ENCODE measurements at regions not wholly inside any gene's neighbourhood (a gene's known extent, or its start where the extent isn't known, plus 50 kb on each side); places are given as distances from the start of the nearest gene placed in this dataset.

- no peaks in the 10 kb centered on the region for H3K4me1 Mint-ChIP-seq (ENCODE audit: low read depth, unreplicated experiment)
These were observed 473.0 kb upstream of the LRRTM4 start for GRCh38 chr2:77995161-77995560.

GRCh38 chr2:77999376-77999775, 477.2 kb upstream of the LRRTM4 start:
- no peaks in the 10 kb centered on the region for H3K9me3 ChIP-seq
- CTCF ChIA-PET: no interaction called here
- no peak overlapping the region for H3K4me3 Mint-ChIP-seq (ENCODE audit: unreplicated experiment)
- no peaks in the 10 kb centered on the region for H3K4me1 Mint-ChIP-seq (ENCODE audit: low read depth, unreplicated experiment)
- no peaks in the 10 kb centered on the region for H3K4me1 ChIP-seq
- no peaks in the 10 kb centered on the region for H3K9me3 Mint-ChIP-seq (ENCODE audit: unreplicated experiment)
- H3K27me3 ChIP-seq (replicated peaks; ENCODE audit: control insufficient read depth, insufficient read depth, low read length): no peaks in the 10 kb centered on the region
- intact Hi-C loops (cut with micrococcal nuclease; ENCODE audit: unreplicated experiment): no loop called here
- no peak overlapping the region for H3K27ac Mint-ChIP-seq (ENCODE audit: unreplicated experiment)
- H3K4me3 ChIP-seq (ENCODE audit: low read depth, low read length): no peak overlapping the region
- POLR2A ChIA-PET: no interaction called here
- DNase-seq: no peak
- BruUV-seq (replicated peaks): no TSS peak
- no peak for TF ChIP-seq CTCF (IDR thresholded peaks at IDR 0.05; ENCODE audit: insufficient read depth in 1 of 2, low read depth in 1 of 2, low read length in 1 of 2, severe bottlenecking in 1 of 2, unreplicated experiment in 1 of 2)
- H3K36me3 ChIP-seq (ENCODE audit: control insufficient read depth, insufficient read depth, low read length): no peaks in the 10 kb centered on the region
- no peaks in the 10 kb centered on the region for H3K27me3 Mint-ChIP-seq (ENCODE audit: insufficient read depth, unreplicated experiment)
- H3K36me3 Mint-ChIP-seq (ENCODE audit: insufficient read depth, unreplicated experiment): no peaks in the 10 kb centered on the region

More at GRCh38 chr2:77995161-77995560, 473.0 kb upstream of the LRRTM4 start:
- TF ChIP-seq CTCF (IDR thresholded peaks at IDR 0.05; ENCODE audit: insufficient read depth in 1 of 2, low read depth in 1 of 2, low read length in 1 of 2, severe bottlenecking in 1 of 2, unreplicated experiment in 1 of 2): no peak
- BruUV-seq (replicated peaks): no TSS peak
- POLR2A ChIA-PET: no interaction called here
- H3K9me3 Mint-ChIP-seq (ENCODE audit: unreplicated experiment): no peaks in the 10 kb centered on the region
- H3K27ac Mint-ChIP-seq (ENCODE audit: unreplicated experiment): no peak overlapping the region
- Histone ChIP-seq H3K4me1 (no peaks in the 10 kb centered on the region), H3K4me3 (ENCODE audit: low read depth, low read length) (no peak overlapping the region), H3K36me3 (ENCODE audit: control insufficient read depth, insufficient read depth, low read length) (no peaks in the 10 kb centered on the region), H3K9me3 (no peaks in the 10 kb centered on the region), H3K27me3 (replicated peaks; ENCODE audit: control insufficient read depth, insufficient read depth, low read length) (no peaks in the 10 kb centered on the region)
- DNase-seq: no peak
- no peaks in the 10 kb centered on the region for H3K36me3 Mint-ChIP-seq (ENCODE audit: insufficient read depth, unreplicated experiment)
- H3K27me3 Mint-ChIP-seq (ENCODE audit: insufficient read depth, unreplicated experiment): no peaks in the 10 kb centered on the region
- H3K4me3 Mint-ChIP-seq (ENCODE audit: unreplicated experiment): no peak overlapping the region
- intact Hi-C loops (cut with micrococcal nuclease; ENCODE audit: unreplicated experiment): no loop called here
- CTCF ChIA-PET: no interaction called here

GRCh38 chr2:78009289-78009688, 487.1 kb upstream of the LRRTM4 start:
- intact Hi-C loops (cut with micrococcal nuclease; ENCODE audit: unreplicated experiment): no loop called here
- H3K27me3 ChIP-seq (replicated peaks; ENCODE audit: control insufficient read depth, insufficient read depth, low read length): no peaks in the 10 kb centered on the region
- Mint-ChIP-seq H3K36me3 (ENCODE audit: insufficient read depth, unreplicated experiment) (no peaks in the 10 kb centered on the region), H3K4me1 (ENCODE audit: low read depth, unreplicated experiment) (no peaks in the 10 kb centered on the region), H3K4me3 (ENCODE audit: unreplicated experiment) (no peak overlapping the region), H3K27ac (ENCODE audit: unreplicated experiment) (no peak overlapping the region), H3K9me3 (ENCODE audit: unreplicated experiment) (no peaks in the 10 kb centered on the region), H3K27me3 (ENCODE audit: insufficient read depth, unreplicated experiment) (no peaks in the 10 kb centered on the region)
- no peaks in the 10 kb centered on the region for H3K36me3 ChIP-seq (ENCODE audit: control insufficient read depth, insufficient read depth, low read length)
- no peak for TF ChIP-seq CTCF (IDR thresholded peaks at IDR 0.05; ENCODE audit: insufficient read depth in 1 of 2, low read depth in 1 of 2, low read length in 1 of 2, severe bottlenecking in 1 of 2, unreplicated experiment in 1 of 2)
- DNase-seq: no peak
- no peaks in the 10 kb centered on the region for H3K4me1 ChIP-seq
- H3K9me3 ChIP-seq: no peaks in the 10 kb centered on the region
- CTCF ChIA-PET: no interaction called here
- POLR2A ChIA-PET: no interaction called here
- H3K4me3 ChIP-seq (ENCODE audit: low read depth, low read length): no peak overlapping the region
- BruUV-seq (replicated peaks): no TSS peak
